WTC11 (cell line): ENCODE measurements at regions not wholly inside any gene's neighbourhood (a gene's known extent, or its start where the extent isn't known, plus 50 kb on each side); places are given as distances from the start of the nearest gene placed in this dataset.

ENCODE experiments used
- ATAC-seq: fragments of 200-7000 bp; cut with Tn5 transposase; 2 replicates; pipeline ENCODE4 v1.10.0; 2021; ENCODE audit warnings: mild to moderate bottlenecking, moderate library complexity
- CTCF ChIA-PET: fragments of 300-600 bp; sonication (Branson Sonifier 250); formaldehyde crosslinking; loops from one replicate; lab custom pipeline; 2021; ENCODE audit warnings: antibody characterized with exemption; lab: Charles Lee
- POLR2A ChIA-PET: fragments of 350-600 bp; sonication (Branson Sonifier 250); formaldehyde crosslinking; loops from one replicate; lab custom pipeline; 2021; ENCODE audit warnings: antibody characterized with exemption; lab: Charles Lee
- DNase-seq: peaks from one replicate; pipeline ENCODE4 v3.0.0; 2021; ENCODE audit warnings: low spot score
- H3K27ac Mint-ChIP-seq: 2 replicates; pipeline ENCODE4 v1.8.0; 2021; ENCODE audit warnings: mixed read lengths
- H3K27me3 Mint-ChIP-seq: 2 replicates; pipeline ENCODE4 v1.8.0; 2021; ENCODE audit warnings: low read depth, mild to moderate bottlenecking, moderate library complexity, mixed read lengths
- H3K36me3 Mint-ChIP-seq: 2 replicates; pipeline ENCODE4 v1.8.0; 2021; ENCODE audit warnings: mixed read lengths
- H3K4me1 Mint-ChIP-seq: 2 replicates; pipeline ENCODE4 v1.8.0; 2022; ENCODE audit warnings: mixed read lengths
- H3K4me3 Mint-ChIP-seq: 2 replicates; pipeline ENCODE4 v1.8.0; 2021; ENCODE audit warnings: mild to moderate bottlenecking, moderate library complexity, mixed read lengths
- H3K9me3 Mint-ChIP-seq: 2 replicates; pipeline ENCODE4 v1.8.0; 2021; ENCODE audit warnings: mixed read lengths
- CBFB ChIP-seq: sonication (generic); formaldehyde crosslinking; IDR thresholded peaks from 2 replicates; pipeline ENCODE4 v1.8.1; 2022; ENCODE audit warnings: mild to moderate bottlenecking, low read depth, missing genetic modification reagents
- CREM ChIP-seq: sonication (generic); formaldehyde crosslinking; IDR thresholded peaks from 2 replicates; pipeline ENCODE4 v1.8.1; 2022; ENCODE audit warnings: mild to moderate bottlenecking, missing genetic modification reagents, moderate library complexity
- CTCF ChIP-seq: fragments of 200-600 bp; IDR thresholded peaks from 2 replicates; pipeline ENCODE4 v1.8.0; 2022; ENCODE audit warnings: antibody characterized with exemption
- E2F1 ChIP-seq: sonication (generic); formaldehyde crosslinking; IDR thresholded peaks from 2 replicates; pipeline ENCODE4 v1.8.0; 2022; ENCODE audit warnings: mild to moderate bottlenecking, missing genetic modification reagents
- ETV6 ChIP-seq: sonication (generic); formaldehyde crosslinking; IDR thresholded peaks from 2 replicates; pipeline ENCODE4 v1.8.1; 2022; ENCODE audit warnings: mild to moderate bottlenecking, missing genetic modification reagents
- GRHL2 ChIP-seq: fragments of 250-450 bp; sonication (Bioruptor Pico); IDR thresholded peaks from 2 replicates; pipeline ENCODE4 v1.8.0; 2022; ENCODE audit warnings: mild to moderate bottlenecking, moderate library complexity; ENCODE audit not compliant: insufficient replicate concordance, severe bottlenecking
- IRF2 ChIP-seq: sonication (generic); formaldehyde crosslinking; IDR thresholded peaks from 2 replicates; pipeline ENCODE4 v1.8.0; 2022; ENCODE audit warnings: low read depth, missing genetic modification reagents, borderline replicate concordance
- JAZF1 ChIP-seq: fragments of 250-450 bp; sonication (Bioruptor Pico); IDR thresholded peaks from 2 replicates; pipeline ENCODE4 v1.9.0; 2021; ENCODE audit warnings: moderate library complexity, mild to moderate bottlenecking, inconsistent platforms
- KAT7 ChIP-seq: sonication (generic); formaldehyde crosslinking; IDR thresholded peaks from 2 replicates; pipeline ENCODE4 v1.8.1; 2023; ENCODE audit warnings: missing genetic modification reagents, mild to moderate bottlenecking, borderline replicate concordance
- MAX ChIP-seq: sonication (generic); formaldehyde crosslinking; IDR thresholded peaks from 2 replicates; pipeline ENCODE4 v1.8.0; 2022; ENCODE audit warnings: mild to moderate bottlenecking, missing genetic modification reagents
- NR3C1 ChIP-seq: sonication (generic); formaldehyde crosslinking; conservative IDR thresholded peaks from 2 replicates; pipeline ENCODE4 v1.8.1; 2023; ENCODE audit warnings: low read depth, mild to moderate bottlenecking, missing genetic modification reagents
- RORB ChIP-seq: fragments of 250-450 bp; sonication (Bioruptor Pico); IDR thresholded peaks from 2 replicates; pipeline ENCODE4 v1.9.0; 2021; ENCODE audit warnings: mild to moderate bottlenecking
- SMAD4 ChIP-seq: sonication (generic); formaldehyde crosslinking; IDR thresholded peaks from 2 replicates; pipeline ENCODE4 v1.8.0; 2022; ENCODE audit warnings: mild to moderate bottlenecking, missing genetic modification reagents
- SP1 ChIP-seq: sonication (generic); formaldehyde crosslinking; conservative IDR thresholded peaks from 2 replicates; pipeline ENCODE4 v1.8.1; 2022; ENCODE audit warnings: missing genetic modification reagents
- TEAD4 ChIP-seq: sonication (generic); formaldehyde crosslinking; IDR thresholded peaks from 2 replicates; pipeline ENCODE4 v1.8.0; 2022; ENCODE audit warnings: mild to moderate bottlenecking, missing genetic modification reagents
- ZBTB43 ChIP-seq: sonication (generic); formaldehyde crosslinking; IDR thresholded peaks from 2 replicates; pipeline ENCODE4 v1.8.1; 2023; ENCODE audit warnings: mild to moderate bottlenecking, missing genetic modification reagents
- ZNF219 ChIP-seq: sonication (generic); formaldehyde crosslinking; IDR thresholded peaks from 2 replicates; pipeline ENCODE4 v1.8.0; 2023; ENCODE audit warnings: missing genetic modification reagents, mild to moderate bottlenecking, borderline replicate concordance
- ZNF396 ChIP-seq: fragments of 250-450 bp; sonication (Bioruptor Pico); IDR thresholded peaks from 2 replicates; pipeline ENCODE4 v1.8.0; 2021; ENCODE audit warnings: mild to moderate bottlenecking, moderate library complexity, borderline replicate concordance
- ZNF512 ChIP-seq: sonication (generic); formaldehyde crosslinking; IDR thresholded peaks from 2 replicates; pipeline ENCODE4 v1.8.1; 2022; ENCODE audit warnings: missing genetic modification reagents, borderline replicate concordance
- TF ChIP-seq, protein P1 (sequence below): sonication (generic); formaldehyde crosslinking; conservative IDR thresholded peaks from 2 replicates; pipeline ENCODE4 v1.8.1; 2022; ENCODE audit warnings: mild to moderate bottlenecking, missing genetic modification reagents
- TF ChIP-seq, protein P2 (sequence below): sonication (generic); formaldehyde crosslinking; IDR thresholded peaks from 2 replicates; pipeline ENCODE4 v1.8.1; 2022; ENCODE audit warnings: low read depth, missing genetic modification reagents, borderline replicate concordance
- TF ChIP-seq, protein P3 (sequence below): sonication (generic); formaldehyde crosslinking; IDR thresholded peaks from 2 replicates; pipeline ENCODE4 v1.8.1; 2022; ENCODE audit warnings: mild to moderate bottlenecking, moderate library complexity, missing genetic modification reagents
- TF ChIP-seq, protein P4 (sequence below): sonication (generic); formaldehyde crosslinking; IDR thresholded peaks from 2 replicates; pipeline ENCODE4 v1.8.0; 2022; ENCODE audit warnings: mild to moderate bottlenecking, missing genetic modification reagents
- TF ChIP-seq, protein P5 (sequence below): sonication (generic); formaldehyde crosslinking; IDR thresholded peaks from 2 replicates; pipeline ENCODE4 v1.8.0; 2023; ENCODE audit warnings: missing genetic modification reagents
- TF ChIP-seq, protein P6 (sequence below): sonication (generic); formaldehyde crosslinking; IDR thresholded peaks from 2 replicates; pipeline ENCODE4 v1.8.0; 2022; ENCODE audit warnings: mild to moderate bottlenecking, missing genetic modification reagents

- TF ChIP-seq, protein P1, sequence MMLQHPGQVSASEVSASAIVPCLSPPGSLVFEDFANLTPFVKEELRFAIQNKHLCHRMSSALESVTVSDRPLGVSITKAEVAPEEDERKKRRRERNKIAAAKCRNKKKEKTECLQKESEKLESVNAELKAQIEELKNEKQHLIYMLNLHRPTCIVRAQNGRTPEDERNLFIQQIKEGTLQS (CRISPR knock-in tag), result no peak
- no peak for TF ChIP-seq SP1
- TF ChIP-seq CTCF, result no peak
- no peak for TF ChIP-seq MAX
- no peak for TF ChIP-seq SMAD4 (CRISPR knock-in tag)
- no peak for TF ChIP-seq ETV6 (CRISPR knock-in tag)
- TF ChIP-seq ZNF396 (CRISPR knock-in tag), result no peak
- TF ChIP-seq, protein P2, sequence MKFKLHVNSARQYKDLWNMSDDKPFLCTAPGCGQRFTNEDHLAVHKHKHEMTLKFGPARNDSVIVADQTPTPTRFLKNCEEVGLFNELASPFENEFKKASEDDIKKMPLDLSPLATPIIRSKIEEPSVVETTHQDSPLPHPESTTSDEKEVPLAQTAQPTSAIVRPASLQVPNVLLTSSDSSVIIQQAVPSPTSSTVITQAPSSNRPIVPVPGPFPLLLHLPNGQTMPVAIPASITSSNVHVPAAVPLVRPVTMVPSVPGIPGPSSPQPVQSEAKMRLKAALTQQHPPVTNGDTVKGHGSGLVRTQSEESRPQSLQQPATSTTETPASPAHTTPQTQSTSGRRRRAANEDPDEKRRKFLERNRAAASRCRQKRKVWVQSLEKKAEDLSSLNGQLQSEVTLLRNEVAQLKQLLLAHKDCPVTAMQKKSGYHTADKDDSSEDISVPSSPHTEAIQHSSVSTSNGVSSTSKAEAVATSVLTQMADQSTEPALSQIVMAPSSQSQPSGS, result no peak
Measured at GRCh38 chr5:30499402-30499801, 694.1 kb upstream of the CDH6 start (continued).

GRCh38 chr5:30498972-30499371 lies 694.5 kb upstream of the CDH6 start:
- Mint-ChIP-seq H3K4me1 (peaks cover 7% of the 10 kb centered on the region), H3K27ac (no peak overlapping the region), H3K27me3 (no peaks in the 10 kb centered on the region), H3K4me3 (no peak overlapping the region), H3K9me3 (peaks cover 11% of the 10 kb centered on the region)
- ChIA-PET CTCF (no interaction called here), POLR2A (no interaction called here)
- ATAC-seq, result no peak
- no peak for DNase-seq
- TF ChIP-seq ZBTB43 (CRISPR knock-in tag) (no peak), TEAD4 (CRISPR knock-in tag) (no peak), NR3C1 (CRISPR knock-in tag) (no peak), RORB (no peak), JAZF1 (CRISPR knock-in tag) (no peak), KAT7 (CRISPR knock-in tag) (no peak), CBFB (no peak), ZNF396 (CRISPR knock-in tag) (no peak), ZNF512 (CRISPR knock-in tag) (no peak), GRHL2 (CRISPR knock-in tag) (no peak), ZNF219 (CRISPR knock-in tag) (no peak), CREM (CRISPR knock-in tag) (no peak), E2F1 (CRISPR knock-in tag) (no peak), SMAD4 (CRISPR knock-in tag) (no peak), IRF2 (no peak)
- TF ChIP-seq, protein P3, sequence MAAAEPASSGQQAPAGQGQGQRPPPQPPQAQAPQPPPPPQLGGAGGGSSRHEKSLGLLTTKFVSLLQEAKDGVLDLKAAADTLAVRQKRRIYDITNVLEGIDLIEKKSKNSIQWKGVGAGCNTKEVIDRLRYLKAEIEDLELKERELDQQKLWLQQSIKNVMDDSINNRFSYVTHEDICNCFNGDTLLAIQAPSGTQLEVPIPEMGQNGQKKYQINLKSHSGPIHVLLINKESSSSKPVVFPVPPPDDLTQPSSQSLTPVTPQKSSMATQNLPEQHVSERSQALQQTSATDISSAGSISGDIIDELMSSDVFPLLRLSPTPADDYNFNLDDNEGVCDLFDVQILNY (CRISPR knock-in tag), result no peak
- TF ChIP-seq, protein P4, sequence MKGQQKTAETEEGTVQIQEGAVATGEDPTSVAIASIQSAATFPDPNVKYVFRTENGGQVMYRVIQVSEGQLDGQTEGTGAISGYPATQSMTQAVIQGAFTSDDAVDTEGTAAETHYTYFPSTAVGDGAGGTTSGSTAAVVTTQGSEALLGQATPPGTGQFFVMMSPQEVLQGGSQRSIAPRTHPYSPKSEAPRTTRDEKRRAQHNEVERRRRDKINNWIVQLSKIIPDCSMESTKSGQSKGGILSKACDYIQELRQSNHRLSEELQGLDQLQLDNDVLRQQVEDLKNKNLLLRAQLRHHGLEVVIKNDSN, result no peak
- TF ChIP-seq, protein P5, sequence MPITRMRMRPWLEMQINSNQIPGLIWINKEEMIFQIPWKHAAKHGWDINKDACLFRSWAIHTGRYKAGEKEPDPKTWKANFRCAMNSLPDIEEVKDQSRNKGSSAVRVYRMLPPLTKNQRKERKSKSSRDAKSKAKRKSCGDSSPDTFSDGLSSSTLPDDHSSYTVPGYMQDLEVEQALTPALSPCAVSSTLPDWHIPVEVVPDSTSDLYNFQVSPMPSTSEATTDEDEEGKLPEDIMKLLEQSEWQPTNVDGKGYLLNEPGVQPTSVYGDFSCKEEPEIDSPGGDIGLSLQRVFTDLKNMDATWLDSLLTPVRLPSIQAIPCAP (CRISPR knock-in tag), result no peak
- TF ChIP-seq, protein P6, sequence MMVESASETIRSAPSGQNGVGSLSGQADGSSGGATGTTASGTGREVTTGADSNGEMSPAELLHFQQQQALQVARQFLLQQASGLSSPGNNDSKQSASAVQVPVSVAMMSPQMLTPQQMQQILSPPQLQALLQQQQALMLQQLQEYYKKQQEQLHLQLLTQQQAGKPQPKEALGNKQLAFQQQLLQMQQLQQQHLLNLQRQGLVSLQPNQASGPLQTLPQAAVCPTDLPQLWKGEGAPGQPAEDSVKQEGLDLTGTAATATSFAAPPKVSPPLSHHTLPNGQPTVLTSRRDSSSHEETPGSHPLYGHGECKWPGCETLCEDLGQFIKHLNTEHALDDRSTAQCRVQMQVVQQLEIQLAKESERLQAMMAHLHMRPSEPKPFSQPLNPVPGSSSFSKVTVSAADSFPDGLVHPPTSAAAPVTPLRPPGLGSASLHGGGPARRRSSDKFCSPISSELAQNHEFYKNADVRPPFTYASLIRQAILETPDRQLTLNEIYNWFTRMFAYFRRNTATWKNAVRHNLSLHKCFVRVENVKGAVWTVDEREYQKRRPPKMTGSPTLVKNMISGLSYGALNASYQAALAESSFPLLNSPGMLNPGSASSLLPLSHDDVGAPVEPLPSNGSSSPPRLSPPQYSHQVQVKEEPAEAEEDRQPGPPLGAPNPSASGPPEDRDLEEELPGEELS (CRISPR knock-in tag), result no peak
- TF ChIP-seq, all 79 proteins: peak for 0
- no peaks in the 10 kb centered on the region for H3K36me3 Mint-ChIP-seq
